ENCODE measurements at regions not wholly inside any gene's neighbourhood (a gene's known extent, or its start where the extent isn't known, plus 50 kb on each side); places are given as distances from the start of the nearest gene placed in this dataset.
"Not testable (repeated sequence)": the region's sequence is repeated elsewhere in the genome, so short reads cannot be mapped to it uniquely, and the experiment has no call there.

DNA sequence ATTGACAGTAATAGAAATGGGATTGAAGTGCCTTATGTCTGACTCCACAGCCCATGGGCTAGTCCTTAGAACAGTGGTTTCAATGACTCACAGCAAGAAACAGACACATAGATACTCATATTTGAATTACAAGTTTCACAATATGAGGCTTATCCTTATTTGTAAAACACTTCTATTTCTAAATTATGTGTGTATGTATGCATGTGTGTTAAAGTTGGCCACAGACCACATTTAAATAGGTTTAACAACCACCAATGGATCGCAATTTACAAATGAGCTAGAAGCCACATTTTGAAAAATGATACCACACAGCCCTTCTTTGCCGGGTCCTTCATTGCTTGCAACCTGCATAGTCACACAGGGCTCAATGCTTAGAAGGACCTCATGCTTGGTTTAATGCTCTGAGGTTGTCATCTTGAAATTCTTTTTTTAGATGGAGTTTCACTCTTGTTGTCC, 157.8 kb upstream of the PREP start:
- DNase-seq = no peak

DNA sequence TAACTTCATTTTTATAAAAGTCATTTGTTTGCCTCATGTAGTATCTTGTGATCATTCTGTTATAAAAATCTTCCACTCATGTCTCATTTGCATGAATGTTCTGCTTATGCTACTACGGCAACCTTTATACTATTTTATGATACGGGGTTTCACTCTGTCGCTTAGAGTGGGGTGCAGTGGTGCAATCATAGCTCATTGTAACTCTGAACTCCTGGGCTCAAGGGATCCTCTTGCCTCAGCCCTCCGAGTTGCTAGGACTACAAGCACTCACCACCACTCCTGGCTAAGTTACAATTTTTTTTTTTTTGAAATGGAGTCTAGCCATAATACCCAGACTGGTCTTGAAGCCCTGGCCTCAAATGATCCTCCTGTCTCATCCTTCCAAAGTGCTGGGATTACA, 154.4 kb upstream of the PREP start:
- DNase-seq = no peak

GRCh38 chr6:105553171-105553570, 150.3 kb upstream of the PREP start:
- no peak for DNase-seq

DNA sequence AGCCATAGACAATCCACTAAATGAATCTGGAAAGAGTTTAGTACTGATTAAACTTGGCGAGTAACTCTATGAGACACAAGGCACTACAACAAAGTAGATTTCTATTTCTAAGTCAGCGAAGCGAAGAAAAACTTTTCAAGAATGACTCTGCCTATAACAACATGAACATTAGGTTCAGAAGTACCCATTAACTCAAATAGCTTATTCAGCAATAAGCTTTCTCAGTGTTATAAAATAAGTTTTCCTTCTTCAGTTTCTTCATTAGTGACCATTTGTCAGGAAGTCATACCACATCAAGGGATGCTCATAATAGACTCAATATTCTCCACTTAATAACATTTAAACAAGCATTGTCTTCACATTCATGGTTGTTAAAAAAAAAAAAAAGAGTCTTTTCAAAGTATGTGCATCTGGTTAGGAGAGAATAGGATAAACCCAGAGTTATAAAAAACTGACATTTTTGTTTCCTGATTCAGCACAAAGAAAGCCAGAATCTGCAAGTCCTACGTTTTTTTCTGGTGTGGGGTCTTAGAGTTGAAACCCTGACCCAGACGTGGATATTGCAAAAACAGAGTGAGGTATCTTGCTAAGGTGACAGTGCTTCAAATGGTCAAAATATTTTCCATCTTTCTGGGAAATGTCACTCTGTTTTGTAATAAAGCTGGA, 148.2 kb upstream of the PREP start:
- DNase-seq = no peak

DNA sequence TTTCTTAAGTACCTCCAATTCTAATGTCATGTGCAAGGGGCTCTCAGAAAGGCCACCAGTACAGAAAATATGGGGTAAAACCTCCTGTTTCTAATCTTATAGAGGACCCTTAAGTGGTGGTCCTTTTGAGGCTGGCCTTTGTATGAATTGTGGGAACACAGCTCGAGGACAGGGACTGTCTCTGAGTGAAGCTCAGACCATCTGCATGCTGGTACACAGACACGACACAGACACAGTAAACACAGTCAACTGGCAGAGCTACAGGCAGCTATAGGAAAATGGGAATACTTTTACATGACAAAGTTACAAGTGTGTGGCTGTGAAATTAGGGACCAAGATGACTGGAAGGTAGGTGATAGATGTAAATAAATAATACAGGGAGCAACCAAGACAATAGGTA, 143.9 kb upstream of the PREP start:
- DNase-seq = no peak

- DNase-seq = no peak
Observed at GRCh38 chr6:105545947-105546731, 143.3 kb upstream of the PREP start.

DNA sequence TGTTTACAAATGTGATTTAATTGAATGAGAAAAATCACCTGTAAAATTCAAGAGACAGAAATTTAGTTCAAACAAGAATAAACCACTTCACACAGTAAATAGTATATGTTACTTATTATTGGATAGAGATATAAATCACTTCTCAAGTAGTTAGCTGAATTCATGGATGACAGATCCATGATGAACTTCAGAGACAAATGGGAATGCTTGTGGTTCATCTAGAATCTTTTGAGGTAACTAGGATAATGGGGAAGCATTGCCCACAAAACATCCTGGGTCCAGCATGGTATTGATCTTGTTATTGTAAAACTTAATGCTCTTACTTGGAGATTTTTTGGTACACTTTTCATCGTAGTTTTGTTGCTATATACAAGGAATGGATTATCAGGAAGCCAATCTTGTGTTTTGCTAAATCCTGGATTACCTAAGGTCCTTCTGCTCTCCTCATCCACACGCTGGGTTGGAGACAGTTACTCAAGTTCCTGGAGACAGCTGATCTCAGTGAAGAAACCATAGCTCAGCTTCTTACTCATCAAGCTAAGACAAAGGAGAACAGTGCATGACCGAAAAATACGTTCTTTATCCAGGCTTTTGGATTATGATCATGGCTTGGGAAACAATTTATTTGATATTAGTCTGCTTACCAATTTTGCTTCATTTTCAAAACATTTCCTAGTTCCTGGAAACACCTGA, 142.5 kb upstream of the PREP start:
- no peak for DNase-seq

- no peak for DNase-seq
Observed at GRCh38 chr6:105539911-105540310, 137.0 kb upstream of the PREP start.

- no peak for DNase-seq
Observed at GRCh38 chr6:105537981-105538578, 135.2 kb upstream of the PREP start.

- no peak for DNase-seq
Observed at GRCh38 chr6:105536961-105537360, 134.1 kb upstream of the PREP start.

GRCh38 chr6:105533301-105533700, 130.4 kb upstream of the PREP start:
- DNase-seq = no peak

DNA sequence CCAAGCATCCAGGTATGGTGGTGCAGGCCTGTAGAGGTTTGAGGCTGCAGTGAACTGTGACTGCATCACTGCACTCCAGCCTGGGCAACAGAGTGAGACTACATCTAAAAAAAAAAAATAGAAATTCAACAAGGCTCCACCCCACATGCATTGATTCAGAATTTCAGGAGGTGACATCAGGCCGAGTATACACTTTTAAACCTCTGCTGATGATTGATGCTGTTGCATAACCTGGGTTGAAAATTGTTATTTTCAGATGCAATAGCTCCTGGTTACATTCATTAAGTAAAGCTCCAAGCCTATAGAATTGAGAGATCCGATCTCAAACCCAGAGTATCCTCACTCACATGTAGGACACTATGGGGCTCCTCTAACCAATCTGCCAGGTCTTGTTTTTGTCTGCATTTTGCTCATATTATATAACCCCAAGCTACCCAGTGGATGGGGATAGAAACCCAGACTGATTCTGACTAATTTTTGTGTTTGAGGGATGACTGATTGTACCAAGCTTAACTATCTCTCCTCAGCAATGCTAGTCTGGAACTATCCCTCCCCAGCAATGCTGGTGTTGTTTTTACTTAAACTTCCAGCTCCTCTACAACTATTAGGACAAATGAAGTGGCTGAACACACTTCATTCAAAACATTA, 123.5 kb upstream of the PREP start:
- DNase-seq = no peak

DNA sequence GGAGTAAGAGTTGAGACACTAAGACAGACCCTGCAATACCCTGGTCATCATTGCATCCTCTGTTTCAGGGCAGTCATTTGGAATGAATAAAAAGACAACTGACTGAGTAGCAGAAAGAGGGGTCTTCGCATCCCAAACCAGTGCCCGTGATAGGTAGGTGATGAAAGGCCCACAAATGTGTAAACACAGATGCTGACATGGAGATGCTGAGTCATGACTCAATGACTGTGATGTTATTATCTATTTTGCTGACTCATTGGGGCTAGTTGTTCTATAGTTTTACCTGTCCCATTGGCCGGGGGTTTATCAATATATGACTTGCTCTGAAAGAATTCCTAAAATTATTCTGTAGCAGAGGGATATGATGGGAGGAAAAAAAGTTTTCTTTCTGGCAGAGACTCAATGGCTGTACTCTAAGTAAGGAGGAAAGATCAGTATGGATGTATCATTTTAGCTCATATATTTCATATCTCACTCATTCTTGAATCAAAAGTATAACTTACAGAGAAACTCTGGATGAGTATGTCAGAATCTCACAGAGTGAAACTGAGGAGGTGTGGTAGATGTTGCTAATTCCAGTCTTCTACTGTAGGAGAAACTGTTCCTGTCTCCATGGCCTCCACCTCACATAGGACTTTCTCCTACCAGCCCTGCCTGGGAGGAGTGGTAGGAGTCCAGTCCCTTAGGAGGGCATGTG, 119.9 kb upstream of the PREP start:
- no peak for DNase-seq

DNA sequence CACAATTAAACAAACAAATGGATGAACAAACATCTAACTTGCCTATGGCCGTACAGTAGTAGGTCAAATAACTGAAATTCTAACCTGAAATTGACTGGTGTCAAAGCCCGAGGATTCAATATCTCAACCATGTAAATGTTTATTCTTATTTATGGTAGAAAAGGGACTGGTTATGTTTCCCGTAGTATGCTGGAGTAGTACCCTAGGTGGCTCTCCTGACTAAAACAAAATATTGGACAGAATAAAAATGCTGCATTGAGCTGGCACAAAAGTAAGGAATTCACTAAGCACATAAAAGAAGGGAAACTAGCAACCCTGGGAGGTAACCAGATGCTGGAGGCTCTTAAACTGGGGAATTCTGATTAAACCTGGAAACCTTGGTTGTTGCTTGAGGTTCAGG, 117.1 kb upstream of the PREP start:
- DNase-seq = no peak

- DNase-seq = not testable (repeated sequence)
Observed at GRCh38 chr6:105518993-105519392, 116.1 kb upstream of the PREP start.

GRCh38 chr6:105515054-105515453, 112.2 kb upstream of the PREP start:
- peak; percentile 8 for DNase-seq

DNA sequence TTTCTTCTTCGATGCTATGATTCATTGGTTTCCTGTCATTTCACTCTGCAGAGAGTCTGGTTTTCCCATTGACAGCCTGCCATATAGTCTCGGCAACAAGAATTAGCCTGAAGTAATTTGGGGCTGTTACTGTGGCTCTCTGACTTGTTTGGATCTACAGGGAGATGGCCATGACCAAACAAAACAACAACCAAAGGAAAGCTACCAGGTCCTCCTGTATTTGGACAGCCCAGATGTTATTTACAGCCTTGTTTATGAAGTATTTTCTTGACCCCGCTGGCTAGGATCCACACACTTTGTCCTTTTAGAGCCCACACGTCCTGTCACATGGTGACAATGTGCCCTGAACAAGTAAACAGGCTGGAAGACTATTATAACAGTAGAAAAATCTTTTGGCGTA, 111.4 kb upstream of the PREP start:
- no peak for DNase-seq

GRCh38 chr6:105511639-105512038, 108.8 kb upstream of the PREP start:
- DNase-seq = no peak

DNA sequence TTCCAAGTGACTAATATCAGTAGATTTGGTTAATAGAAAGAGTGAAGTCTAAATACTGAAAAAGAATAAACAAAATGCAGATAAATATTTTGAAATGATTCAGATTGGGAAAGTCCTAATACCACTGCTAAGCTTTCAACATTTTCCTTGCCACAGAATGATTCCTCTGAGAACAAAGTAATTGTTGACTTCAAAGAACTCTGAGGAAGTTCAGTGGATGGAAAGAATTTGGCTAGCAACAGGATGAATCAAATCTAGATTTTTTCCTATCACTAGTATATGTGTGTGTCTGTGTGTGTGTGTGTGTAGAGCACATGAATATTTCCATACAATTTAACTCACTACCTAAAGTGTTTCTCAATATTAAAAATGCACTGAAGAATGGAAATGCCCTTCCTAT, 107.9 kb upstream of the PREP start:
- no peak for DNase-seq

DNA sequence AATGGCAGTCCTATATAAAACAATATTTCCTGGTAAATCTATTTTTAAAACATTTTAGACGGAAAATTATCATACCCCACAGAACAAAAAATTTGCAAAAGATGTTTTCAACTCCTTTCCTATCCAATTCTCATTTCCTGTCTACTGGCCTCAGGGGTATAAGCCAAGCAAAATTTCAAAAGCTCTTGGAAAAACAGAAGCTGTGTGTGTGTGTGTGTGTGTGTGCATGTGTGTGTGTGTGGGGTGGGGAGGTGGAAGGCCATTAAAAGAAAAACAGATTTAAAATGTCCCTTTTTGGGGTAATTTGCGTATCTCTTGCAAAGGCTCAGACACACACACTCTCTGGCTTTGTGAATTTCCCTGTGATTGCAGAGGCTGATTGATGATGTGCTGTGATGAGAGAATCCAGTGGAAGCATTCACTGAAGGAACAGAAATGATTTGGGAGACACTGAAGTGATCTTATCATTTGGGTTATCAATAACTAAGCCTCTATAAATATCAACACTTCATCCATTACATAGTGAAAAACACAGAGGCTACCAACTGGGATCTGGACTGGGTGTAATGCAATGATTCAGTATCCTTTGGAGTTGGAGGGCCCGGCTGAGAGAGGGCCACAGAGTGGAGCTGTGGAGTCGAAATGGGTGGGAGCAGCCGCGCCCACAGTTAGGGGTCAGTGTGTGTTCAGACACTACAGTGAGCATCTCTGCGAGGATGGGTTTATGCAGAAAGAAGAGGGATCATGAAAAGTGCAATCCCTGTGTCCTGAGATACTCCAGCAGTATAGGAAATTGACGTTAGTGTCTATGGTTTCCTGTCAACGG, 106.8 kb upstream of the PREP start:
- DNase-seq = no peak

DNA sequence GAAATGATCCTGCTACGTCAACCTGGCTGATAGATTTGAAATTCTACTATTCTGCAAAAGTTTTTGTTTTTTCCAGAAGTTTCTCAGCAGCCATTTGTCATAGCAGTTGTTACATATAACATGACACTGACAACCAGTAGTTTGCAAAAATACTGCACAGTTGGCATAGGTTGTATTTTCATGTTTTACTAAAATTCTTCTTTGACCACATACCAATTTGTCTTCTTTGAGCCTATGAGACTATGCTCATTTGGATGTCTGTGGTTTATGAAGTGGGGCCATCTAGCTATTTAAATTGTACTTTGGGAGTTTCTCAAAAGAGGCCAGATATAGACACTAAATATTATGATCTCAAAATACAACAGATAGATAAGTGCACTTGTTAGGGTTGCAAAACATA, 104.9 kb upstream of the PREP start:
- no peak for DNase-seq

DNA sequence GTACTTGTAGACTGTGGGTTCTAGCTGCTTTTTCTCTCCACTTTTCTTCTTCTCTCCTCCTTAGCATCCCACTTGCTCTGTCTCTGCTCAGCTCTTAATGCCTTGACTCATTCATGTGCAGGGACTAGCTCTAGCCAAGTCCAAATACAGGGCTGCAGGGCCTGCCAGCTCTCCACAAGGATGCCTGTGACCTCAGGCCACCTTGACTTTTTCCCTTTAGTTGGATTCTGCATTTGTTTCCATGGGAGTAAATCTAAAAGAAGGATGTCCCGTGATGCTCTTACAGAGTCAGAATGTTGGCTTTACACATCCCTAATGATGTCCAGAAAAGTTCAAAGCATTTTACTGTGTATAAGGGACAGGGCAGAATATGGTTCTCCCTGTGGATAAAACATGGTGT, 101.8 kb upstream of the PREP start:
- DNase-seq = no peak
